HK-2 (cell line): ENCODE measurements at regions not wholly inside any gene's neighbourhood (a gene's known extent, or its start where the extent isn't known, plus 50 kb on each side); places are given as distances from the start of the nearest gene placed in this dataset.
A peak's percentile ranks its signal among the peaks of the same experiment; 100 is the strongest.

Experiments used
- DNase-seq: peaks from one replicate; pipeline ENCODE4 v3.0.0-alpha.2; 2018; ENCODE audit not compliant: unreplicated experiment

DNA sequence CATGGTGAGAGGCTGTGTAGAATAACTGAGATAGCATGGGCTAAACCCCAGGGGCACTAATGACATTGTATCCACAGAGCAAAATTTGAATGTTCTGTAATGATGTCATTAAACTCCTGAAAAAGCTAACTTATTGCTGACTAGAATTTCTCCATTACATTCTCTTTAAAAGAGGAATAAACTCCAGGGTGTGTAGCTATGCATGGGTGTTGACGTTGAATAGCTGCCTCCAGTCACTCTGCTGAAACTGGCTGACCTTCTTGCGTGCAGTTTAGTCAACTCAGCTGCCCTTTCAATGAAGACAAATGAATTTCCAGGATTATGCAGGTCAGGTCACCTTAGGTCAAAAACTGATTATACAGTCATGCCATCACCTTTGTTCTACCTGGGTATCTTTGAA is 617.5 kb upstream of the WWC1 start:
- DNase-seq: no peak

DNA sequence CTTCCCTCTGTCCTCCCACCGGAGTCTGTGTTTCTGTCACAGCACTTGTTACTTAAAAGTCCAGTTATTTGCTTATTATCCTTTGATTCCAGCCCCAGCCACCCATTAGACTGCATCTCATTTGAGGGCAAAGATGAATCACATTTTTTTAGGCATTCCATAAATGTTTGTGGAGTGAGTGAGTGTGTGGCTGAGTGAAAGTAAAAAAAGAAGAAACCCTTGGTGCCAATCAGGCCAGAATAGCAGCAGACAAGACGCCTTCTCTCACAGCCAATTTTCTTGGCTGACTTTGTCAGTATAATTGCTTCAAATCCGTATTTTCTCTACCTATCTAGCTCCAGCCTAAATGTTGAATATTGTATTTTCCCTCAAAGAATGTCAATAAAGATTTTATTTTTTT is 613.0 kb upstream of the WWC1 start:
- no peak for DNase-seq

DNA sequence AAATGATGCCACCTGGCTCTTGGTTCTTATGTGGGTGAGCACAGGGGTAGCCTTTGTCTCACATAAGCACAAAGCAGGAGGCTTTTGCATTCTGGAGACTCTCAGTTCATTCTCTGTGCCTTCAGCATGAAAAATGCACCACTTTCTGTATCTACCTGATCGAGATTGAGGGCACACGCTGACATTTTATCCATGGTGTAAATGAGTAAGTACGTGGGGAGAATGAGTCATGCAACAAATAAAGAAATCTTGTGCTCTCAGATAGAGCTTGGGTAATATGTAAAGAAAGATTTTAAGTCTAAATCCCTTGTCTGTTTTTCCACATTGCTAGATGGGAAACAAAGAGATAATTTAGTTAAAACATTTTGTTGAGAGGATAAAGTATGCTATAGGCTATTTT is 607.2 kb upstream of the WWC1 start:
- DNase-seq: no peak

DNA sequence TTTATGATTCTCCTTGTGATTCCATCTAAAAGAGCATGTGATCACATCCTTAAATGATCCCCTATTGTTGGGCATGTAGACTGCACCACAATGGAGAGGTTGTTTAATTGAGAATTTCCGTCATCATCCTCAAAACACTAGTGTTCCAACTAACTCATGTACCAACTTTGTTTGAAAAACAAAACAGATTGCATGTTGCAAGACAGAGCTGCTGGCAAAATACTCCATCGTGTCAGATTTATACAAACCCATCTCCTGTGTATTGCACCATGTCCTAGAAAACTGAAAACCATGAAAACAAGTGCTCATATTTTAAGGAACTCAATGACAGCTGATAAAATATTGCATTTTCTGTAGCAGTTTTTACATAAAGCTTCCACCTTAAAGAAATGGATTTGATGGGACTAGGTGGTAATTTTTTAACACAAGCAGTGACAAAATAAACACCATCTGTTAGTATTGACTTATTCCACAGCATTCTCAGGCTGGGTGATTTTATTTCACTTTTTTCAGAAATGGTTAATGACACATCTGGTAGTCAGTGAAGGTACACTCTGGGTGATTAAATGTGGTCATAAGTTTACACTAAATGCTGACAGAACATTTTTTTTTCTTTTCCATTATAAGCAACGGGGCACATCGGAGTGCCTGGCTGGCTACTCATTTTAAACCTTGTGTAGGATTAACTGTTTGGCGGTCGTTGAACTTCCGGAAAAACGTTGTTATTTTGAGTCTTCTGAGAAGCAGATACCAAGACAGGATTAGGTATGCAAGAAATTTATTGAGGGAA is 602.9 kb upstream of the WWC1 start:
- no peak for DNase-seq

DNA sequence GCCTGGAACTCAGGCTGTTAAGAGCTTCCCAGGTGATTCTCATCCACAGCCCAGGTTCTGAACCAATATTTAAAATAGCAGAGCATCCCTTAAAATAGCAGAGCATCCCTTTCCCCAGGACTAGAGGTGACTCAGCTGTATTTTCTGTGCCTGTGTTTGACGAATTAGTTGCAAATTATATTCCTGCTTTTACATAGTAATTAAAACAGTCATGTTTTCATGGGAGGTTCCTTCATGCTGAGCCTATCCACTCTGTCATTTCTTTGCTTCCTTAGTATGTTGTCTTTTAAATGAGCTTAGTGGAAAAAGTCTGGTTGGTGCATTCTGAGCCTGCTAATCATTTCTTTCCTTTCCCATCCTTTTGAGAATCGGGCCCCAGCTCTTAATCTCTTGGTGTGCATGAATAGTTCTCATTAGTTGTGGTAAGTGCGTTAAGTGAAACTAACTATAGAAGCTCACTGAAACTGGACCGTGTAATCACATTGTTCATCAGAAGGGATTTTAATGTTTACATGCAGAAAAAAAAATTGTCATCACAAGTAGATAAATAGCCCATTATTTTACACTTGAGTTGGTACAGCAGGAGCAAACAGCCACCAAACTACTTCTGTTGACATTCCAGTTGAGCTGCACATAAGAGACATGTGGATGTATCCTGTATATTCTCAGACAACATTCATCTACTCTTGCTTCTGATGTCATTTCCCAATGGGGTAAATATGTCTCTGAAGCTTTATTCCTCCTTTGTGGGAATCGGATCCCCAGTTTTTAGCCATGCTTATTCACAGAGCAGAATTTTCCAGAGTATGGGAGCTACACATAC is 596.9 kb upstream of the WWC1 start:
- no peak for DNase-seq

DNA sequence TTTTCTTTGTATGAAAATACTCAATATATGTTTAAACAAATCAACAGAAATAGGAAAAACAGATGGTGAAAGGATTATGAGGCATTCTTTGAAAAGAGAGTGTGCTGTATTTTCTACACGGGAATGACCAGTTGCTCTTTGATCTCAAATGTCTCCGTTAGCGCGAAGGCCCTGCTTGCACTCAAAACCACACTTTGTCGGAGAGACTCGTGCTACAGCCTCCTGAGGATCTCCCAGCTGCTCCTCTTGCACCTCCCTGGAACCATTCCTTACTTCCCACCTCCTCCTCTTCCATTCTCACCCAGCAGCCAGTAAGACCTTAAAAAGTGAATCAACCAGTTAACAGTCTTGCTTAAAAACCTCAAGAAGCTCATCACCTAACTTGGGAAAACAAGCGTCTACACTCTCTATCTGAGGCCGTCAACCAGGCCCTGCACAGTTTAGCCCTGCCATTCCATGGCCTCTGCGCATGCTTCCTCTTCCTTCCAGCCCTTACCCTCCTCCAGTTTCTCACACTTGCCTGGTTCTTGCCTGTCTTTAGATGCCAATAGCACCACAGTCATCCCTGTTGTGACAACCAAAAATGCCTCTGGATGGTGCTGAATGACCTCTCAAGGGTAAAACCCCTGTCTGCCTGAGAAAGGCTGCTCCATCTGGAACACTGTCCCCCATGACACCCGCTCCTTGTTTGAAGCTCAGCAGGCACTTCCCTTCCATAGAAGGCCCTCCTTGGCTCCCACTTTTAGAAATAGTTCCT is 594.7 kb upstream of the WWC1 start:
- DNase-seq: no peak

DNA sequence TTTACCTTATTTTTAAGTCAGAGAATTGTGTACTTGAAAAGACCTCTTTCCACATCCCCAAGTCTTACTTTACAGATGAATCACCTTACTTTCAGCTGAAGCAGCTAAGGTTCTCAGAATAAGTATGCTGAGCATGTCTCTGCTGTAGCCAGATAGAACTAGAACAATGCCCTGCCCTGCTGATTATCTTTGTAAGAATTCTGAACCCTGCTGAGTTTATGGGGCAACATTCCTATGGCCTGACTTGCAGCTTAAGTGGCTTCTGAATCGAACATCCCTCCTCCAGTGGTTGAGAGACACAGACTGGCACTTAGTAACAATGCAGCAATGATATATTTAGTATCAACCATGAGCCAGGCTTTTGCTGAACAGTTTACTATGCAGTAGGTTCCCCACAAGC is 592.0 kb upstream of the WWC1 start:
- peak; percentile 49 for DNase-seq

DNA sequence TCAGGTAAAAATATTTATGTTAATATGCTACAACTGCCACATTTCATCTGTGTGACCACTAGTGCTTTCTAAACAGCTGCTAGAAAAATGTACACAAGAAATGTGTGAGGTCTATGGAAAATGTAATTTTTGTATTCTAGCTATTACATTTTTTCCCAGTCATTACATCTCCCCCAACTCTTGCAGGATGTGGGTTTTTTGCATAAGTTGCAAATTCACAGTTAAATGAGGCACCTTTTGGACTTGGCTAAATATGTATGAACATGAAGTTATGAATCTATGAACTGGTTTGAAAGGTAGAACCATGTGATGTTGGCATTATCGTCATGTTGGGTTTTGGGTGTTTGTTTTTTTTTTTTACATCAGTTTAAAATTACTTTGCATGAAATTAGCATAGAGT is 590.4 kb upstream of the WWC1 start:
- DNase-seq: no peak

DNA sequence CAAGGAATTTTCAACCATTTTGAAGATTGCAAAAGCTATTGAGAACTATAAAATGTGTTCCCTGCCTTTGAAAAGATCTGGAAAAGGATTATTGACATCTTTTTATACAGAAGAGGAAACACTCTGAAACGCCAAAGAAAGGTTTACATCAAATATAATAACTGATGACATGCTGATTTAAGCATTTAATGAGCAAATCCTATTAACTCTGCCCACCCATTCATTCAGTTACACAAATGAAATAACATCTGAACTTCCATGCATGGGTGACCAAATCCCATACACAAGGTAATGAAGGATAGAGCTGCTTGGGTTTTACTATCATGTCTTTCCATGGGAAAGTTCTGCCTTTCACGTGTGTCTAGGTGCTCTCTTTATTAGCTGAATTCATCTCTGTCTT is 589.4 kb upstream of the WWC1 start:
- DNase-seq: no peak

DNA sequence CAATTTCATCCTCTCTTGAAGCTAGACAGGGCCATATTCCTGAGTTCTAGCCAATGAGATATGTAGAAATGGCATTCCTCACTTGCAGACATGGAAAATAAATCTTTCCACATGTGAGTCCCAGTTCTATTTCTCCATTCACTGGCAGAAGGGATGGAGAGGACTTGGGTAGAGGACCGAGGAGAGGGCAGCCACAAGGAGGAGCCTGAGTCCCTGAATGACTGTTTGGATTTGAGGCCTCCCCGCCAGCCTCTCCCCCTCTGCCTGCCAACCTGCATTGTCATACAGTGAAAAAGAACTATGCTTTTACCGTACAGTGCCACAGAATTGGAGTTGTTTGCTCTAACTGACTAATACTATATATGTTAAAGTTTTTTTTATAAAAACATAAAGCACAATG is 583.0 kb upstream of the WWC1 start:
- no peak for DNase-seq

DNA sequence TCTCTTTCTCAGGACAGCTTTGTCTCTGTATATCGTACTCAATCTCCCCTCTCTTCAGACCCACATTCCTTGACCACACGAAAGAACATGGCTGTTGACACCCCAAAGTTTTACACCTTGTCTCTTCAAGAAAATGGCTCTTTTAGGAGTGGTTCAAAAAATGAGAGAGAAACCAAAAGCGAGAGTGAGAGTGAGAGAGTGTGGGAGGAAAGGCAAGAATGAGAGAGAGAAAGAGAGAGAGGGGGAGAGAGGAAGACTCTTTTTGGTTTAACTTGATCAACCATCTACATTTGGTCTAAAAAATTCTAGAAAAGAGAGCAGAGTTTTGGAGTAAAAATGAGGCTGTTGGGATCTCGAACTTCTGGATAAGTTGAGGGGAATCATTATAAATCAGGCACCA is 581.8 kb upstream of the WWC1 start:
- DNase-seq: no peak

DNA sequence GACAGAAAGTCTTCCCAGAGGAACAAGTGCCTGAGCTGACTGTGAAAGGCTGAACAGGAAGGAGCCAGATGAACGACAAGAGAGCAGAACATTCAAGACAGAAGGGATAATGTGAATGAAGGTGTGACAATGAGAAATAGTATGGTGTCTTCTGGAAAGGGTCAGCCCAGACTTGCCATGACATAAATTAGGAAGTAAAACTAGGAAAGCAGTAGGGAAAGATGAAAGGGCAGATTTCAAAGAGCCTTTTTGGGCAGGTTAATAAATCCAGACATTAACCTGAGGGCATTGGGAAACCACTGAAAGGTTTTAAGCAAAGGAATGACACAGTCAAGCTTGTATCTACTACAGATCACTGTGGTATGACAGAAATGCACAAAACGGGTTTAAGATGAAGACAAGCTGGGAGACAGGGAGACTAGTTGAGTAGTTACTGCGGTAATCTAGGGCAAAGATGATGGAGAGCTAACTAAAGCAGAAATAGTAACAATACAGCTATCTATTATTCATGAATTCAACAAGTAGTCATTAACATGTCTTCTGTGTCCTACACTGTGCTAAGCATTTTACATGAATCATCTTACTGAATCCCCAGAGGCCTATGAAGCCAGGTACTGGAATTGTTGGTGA is 580.9 kb upstream of the WWC1 start:
- no peak for DNase-seq

DNA sequence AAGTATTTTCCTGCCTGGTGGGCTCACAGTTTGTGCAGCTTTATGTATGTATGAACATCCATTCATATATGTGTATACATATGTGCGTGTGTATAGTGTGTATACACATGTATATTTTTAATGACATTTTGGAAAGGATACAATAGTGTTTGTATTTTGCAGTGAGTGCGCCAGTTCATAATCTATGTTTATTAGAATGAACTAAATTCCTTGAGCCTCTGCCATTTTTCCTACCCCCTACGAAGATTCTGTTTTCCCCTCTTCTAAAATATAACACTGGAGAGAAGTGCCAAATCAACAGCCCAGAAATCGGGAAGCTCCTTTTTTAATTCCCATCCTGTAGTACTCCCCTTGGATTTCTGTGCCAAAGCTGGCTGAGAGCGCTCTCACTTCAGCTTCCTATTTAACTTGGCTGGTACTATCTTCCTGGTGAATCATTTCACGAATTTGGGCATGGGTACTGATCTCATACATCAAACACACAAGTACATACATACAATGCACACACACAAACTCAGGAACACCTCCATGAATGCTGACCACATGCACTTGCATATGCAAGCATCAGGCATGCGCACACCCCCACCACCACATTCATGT is 578.4 kb upstream of the WWC1 start:
- DNase-seq: no peak

DNA sequence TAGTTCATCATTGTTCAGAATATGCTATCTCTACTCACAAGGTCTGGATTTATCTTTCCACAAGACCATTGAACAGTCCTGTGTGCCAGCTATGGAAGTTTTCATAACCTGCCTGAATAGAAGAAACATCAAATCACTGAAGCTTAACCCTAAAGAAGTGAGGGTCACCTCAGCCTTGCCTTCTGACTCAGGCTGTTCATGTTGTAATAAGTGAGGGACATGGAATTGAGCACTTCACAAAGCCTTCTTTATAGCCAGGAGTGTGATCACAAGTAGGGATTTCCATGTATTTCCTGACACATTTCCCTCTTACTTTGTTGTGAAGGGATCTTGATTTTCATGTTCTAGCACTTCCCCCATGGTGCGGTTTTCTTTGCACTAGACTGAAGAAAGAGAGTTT is 577.5 kb upstream of the WWC1 start:
- no peak for DNase-seq

DNA sequence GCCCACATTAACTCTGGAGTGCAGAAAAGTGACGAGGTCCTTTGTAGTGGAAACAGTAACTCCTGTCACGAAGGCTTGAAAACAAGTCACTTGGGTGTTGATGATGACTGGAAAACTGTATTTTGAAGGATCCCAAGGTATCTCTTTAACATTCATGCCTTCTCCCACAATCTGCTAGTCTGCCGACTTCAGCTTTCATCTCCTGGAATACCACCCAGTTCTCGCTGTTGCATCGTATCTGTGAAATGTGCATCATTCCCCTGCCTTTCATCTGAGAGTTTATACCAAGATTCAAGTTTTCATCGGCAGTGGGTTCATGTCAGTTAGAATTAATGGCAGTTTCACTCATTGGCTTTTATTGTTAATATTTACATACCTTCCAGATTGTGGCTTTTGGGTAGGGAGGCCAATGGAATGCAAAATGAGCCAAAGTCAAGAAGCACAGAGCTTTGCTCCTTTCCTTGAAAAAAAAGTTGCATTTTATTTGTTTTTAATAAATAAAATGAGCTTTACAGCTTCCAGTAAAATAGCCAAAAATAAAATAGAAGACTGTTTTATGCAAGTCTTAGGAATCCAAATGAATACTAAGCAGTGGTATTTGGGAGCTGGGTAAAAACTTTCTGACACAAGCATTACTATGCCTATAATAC is 575.2 kb upstream of the WWC1 start:
- DNase-seq: no peak

DNA sequence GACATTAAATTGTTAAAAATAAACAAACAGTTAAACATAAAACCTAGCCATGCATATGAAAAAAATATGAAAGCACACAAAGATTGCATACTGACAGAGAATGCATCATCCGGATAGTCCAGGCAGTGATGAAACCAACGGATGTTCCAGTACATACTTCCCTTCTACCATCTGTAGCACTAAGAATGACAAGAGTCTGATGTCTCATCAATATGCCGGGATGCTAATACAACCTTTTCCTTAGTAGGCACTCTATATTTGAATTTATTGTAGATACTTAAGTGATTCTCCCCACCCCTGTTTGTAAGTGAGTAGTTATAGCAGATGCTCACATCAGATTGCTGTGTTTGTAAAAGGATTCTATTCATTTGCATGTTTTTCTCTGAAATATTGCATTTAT is 571.2 kb upstream of the WWC1 start:
- no peak for DNase-seq

DNA sequence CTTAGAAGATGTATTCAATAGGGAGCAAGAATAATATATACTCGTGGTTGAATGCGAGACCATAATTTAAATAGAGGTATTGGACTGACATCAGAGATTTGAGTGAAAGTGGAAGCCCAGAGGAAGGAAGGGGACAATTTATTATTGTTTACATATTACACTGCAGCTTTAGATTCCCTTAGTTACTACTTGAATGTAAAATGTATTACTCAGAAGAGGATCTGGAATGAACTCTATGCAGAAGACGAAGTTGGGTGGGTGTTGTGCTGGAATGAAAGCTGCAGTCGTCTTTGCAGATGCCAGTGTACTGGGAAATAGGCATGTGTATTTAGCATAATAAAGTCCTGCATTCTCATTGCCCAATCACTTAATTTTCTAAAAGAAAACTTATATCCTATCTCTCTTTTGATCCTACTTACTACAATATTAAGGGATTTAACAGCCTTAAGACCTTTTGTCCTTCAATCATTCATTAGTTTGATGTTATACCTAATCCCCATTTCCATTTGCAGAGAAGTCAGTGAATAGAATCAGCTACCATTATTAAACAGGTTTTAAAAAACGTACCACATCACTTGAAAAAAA is 570.7 kb upstream of the WWC1 start:
- no peak for DNase-seq

DNA sequence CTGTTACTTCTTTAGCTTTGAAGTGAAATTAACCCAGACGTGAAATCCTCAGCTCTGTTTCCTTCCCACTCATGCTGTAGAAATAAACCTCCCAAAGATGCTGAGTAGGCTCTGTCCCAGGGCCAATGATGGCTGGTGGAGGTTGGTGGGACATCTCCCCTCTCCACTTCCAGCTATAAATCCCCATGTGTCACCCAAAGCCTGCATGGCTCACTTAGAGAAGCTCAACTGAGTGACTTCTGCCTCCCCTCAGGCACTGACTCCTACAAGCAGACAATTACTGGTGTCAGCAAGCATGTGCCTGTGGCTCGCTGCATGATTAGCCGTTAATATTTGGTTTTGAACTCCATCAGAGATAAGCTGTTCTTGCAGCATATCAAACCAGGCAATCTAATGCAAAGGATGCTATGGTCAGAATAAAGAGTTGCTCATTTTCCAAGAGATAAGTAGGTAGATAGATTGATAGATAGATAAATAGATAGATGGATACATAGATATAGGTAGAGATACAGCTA is 569.5 kb upstream of the WWC1 start:
- DNase-seq: no peak

DNA sequence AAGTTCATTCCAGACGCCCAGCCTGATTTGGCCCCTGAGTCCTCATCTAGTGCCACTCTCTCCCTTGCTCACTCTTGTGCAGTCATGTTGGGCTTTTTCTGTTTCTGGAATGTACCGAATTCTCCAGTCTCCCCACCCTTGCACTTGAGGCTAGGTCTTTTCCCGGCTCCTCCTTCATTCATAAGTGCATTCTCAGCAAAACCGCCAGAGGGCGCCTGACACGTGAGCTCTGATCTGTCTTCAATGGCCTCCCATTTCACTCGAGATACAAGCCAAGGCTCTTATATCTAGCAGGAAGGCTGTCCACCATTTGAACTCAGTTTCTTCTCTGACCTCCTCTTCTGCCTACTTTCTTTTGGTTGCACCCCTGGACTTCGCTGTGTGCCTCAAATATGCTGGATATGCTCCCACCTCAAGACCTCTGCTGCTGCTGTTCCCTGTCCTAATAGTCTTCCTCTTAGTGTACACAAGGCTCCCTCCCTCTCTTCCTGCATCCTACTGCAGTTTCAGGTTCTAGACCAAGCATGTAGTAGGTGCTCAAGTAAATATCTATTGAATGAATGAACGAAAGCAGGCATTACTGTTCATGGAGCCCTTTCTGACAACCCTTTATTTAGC is 568.1 kb upstream of the WWC1 start:
- peak; percentile 68 for DNase-seq

DNA sequence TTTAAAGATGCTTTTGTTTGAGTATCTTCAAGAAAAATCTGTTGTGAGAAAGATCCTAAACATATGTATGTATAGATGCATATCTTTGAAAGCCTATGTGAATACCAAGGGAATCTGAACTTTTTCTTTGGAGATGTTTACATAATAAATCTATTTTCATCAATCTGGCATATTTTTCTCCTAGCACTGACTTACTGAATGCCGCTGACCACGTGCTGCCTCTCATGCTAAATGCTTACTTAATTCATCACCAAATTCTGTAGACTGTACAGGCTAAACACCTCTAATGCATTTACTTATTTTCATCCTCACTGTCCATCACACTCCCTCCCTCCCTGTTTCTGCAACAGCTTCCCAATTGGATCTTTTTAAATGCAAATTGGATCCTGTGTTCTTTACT is 566.2 kb upstream of the WWC1 start:
- no peak for DNase-seq
